HG02798 (cell line): ENCODE measurements at regions not wholly inside any gene's neighbourhood (a gene's known extent, or its start where the extent isn't known, plus 50 kb on each side); places are given as distances from the start of the nearest gene placed in this dataset.
"Not testable (repeated sequence)": the region's sequence is repeated elsewhere in the genome, so short reads cannot be mapped to it uniquely, and the experiment has no call there.

ENCODE experiments used
- ATAC-seq: cut with Tn5 transposase; IDR thresholded peaks from one replicate; pipeline ENCODE4 v1.9.1; 2021; ENCODE audit warnings: mild to moderate bottlenecking; ENCODE audit not compliant: unreplicated experiment, poor library complexity

- ATAC-seq, result no peak
Observed at GRCh38 chr1:101365878-101366277, 129.1 kb downstream of the S1PR1 start.

GRCh38 chr1:101366513-101367215, 129.8 kb downstream of the S1PR1 start:
- ATAC-seq, result no peak

- ATAC-seq, result no peak
Observed at GRCh38 chr1:101367630-101368029, 130.8 kb downstream of the S1PR1 start.

- ATAC-seq, result no peak
Observed at GRCh38 chr1:101370488-101370887, 133.7 kb downstream of the S1PR1 start.

GRCh38 chr1:101371259-101371658, 134.4 kb downstream of the S1PR1 start:
- peak; percentile 90 for ATAC-seq

GRCh38 chr1:101373570-101373969, 136.8 kb downstream of the S1PR1 start:
- no peak for ATAC-seq

- not testable (repeated sequence) for ATAC-seq
Observed at GRCh38 chr1:101375448-101375847, 138.6 kb downstream of the S1PR1 start.

- no peak for ATAC-seq
Observed at GRCh38 chr1:101376121-101377083, 139.6 kb downstream of the S1PR1 start.

GRCh38 chr1:101377084-101377835, 140.4 kb downstream of the S1PR1 start:
- no peak for ATAC-seq

- no peak for ATAC-seq
Observed at GRCh38 chr1:101379037-101379436, 142.2 kb downstream of the S1PR1 start.

GRCh38 chr1:101379950-101380349, 143.1 kb downstream of the S1PR1 start:
- ATAC-seq, result peak; percentile 89

- ATAC-seq, result no peak
Observed at GRCh38 chr1:101382135-101382534, 145.3 kb downstream of the S1PR1 start.

- peak; percentile 88 for ATAC-seq
Observed at GRCh38 chr1:101388904-101389546, 152.2 kb downstream of the S1PR1 start.

- no peak for ATAC-seq
Observed at GRCh38 chr1:101389547-101389929, 152.7 kb downstream of the S1PR1 start.

- ATAC-seq, result no peak
Observed at GRCh38 chr1:101392552-101392951, 155.7 kb downstream of the S1PR1 start.

- no peak for ATAC-seq
Observed at GRCh38 chr1:101394041-101394440, 157.2 kb downstream of the S1PR1 start.

- no peak for ATAC-seq
Observed at GRCh38 chr1:101399222-101399621, 162.4 kb downstream of the S1PR1 start.

GRCh38 chr1:101406271-101406670, 169.5 kb downstream of the S1PR1 start:
- no peak for ATAC-seq

- no peak for ATAC-seq
Observed at GRCh38 chr1:101406681-101407080, 169.9 kb downstream of the S1PR1 start.

- peak; percentile 84 for ATAC-seq
Observed at GRCh38 chr1:101407505-101408211, 170.8 kb downstream of the S1PR1 start.
